Activated naive CD4-positive, alpha-beta T cell treated with Interleukin-2 at 50 U/mL for 16 hours (primary cell): ENCODE measurements at regions not wholly inside any gene's neighbourhood (a gene's known extent, or its start where the extent isn't known, plus 50 kb on each side); places are given as distances from the start of the nearest gene placed in this dataset.

ENCODE experiments used
- DNase-seq: peaks from one replicate; pipeline ENCODE4 v3.0.0-alpha.2; 2020

DNA sequence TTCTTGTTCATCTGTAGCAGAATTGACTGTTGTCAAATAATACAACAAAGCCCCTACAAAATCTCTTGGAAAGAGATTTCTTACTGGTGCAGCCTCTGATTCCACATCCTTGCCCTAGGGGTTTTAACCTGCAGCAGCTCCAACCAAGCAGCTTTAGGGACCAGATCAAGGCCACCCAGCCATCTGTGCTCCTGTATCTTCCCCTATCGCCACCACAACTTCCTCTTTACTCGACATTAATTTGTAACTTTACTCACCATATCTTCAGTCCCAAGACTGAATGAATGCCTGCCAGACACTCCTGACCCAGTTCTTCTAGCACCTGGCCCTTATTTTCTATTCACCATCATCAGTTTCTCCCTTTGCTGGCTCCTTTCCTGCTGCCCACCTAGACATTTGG lies 156.6 kb upstream of the IL12A start:
- no peak for DNase-seq

DNA sequence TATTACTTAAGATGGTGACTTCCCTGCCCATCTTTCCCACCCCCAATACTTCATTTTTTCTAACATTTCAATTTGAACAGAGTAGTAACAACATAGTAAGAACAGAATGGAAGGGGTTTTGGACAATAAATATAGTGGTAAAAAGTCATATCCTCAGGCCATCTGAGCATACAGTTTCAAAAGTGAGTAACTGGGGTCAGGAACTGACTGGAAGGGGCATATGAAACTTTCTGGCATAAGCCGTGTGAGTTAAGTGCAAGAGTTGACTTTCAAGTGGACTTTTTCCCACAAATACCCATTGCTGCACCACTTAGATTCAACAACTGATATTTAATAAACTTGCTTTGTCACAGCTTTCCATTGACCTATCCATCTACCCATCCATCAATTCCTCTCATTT lies 153.5 kb upstream of the IL12A start:
- no peak for DNase-seq

DNA sequence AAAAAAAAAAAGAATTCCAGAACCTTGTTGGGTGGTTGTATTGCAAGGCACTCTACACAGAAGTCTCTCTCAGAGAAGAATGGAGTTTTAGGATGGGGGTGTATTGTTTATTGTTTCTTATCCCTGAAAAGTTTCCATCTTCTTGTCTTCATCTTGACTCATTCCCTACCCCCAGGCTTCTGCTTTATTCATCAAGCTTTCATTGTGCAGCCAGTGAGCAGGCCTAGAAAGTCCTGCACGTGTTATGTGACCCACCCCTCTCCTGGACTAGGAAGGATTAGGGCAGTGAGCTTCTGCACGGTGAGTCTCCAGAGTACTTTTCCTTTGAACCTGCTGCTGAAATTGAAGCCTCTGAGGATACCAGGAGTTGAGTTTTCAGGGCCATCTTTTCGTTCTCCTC lies 150.9 kb upstream of the IL12A start:
- no peak for DNase-seq

DNA sequence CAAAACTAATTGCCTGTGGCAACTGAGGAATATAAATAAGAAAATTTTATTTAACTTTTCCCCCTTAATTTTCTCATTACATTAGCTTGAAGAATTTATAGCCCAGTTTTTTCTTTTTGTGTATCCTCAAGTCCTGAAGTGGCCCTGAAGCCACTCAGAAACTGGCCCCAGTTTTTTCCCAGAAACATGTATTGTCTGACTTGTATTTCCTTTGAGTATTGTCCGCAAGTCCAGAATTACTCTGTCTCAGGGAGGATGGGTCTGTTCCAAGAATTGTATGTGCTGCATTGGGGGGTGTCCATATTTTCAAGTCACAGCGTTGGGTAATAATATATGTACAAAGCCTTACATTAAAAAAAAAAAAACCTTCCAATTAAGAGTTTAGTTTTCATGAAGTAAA lies 149.7 kb upstream of the IL12A start:
- no peak for DNase-seq

DNA sequence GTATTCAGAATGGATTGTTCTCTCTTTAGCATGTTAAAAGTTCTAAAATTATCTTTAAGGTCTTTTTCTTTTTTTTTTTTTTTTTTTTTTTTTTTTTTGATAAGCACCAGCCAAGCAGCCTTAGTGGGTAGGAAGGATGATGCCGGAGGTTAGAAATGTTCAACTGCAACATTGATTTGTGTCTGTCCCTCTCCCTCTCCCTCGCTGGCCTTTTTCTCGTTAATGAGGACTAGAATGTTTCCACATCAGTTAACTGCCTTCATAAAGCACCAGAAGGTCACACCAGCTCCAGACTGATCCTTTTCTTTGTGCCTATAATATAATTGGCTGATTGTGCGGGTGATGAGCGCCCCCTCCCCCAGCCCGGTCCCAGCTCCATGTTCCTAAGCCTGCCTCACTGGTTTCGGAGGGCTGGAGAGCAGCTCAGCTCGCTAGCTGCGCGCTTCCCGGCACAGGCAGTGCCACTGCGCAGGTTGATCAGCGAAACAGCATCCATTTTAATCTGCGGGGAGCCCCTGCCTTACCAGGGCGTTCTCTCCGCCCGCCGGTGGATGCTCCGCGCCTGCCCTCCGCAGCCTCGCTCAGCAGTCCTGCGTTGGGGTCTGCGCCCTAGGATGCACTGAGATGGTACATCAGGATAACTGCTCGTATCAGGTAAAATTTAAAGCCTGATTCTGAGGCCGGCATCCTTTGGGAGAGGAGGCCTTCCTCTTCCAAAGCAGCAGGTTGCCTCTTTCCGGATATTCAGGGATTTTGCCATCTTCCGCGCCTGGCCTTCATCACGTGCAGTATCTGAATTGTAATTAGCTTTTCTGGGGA lies 148.9 kb upstream of the IL12A start, which contains the start of gene SCHIP1:
SCHIP1 (plus strand) TSS at position 301 of the 819 bp plus-strand sequence.
- DNase-seq = no peak

DNA sequence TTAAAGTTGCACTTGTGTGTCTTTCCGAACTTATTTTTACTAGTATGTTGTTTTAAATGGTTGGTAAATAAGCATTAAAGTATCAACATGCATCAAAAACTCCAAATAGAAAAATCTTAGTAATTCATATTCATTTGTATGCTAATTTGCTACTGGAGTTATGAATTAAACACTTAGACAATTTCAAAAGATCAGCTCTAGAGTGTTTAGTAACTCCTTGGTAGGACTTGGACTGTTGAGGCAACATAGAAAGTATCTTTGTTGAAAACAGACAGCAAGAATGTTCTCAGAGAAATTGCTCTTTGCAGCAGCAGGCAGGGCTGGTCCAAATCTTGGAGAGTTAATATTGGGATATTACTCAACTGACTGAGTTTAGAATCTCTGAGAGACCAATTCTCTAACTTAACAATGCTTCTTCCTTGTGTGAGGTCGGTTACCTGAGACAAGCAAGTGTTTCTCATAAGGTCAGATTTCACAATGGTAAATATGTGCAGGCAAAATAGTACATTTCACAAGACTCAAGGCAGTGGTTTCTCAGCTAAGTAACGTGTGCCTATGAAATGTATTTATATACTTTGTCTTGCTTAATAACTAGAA lies 147.8 kb upstream of the IL12A start:
- no peak for DNase-seq

DNA sequence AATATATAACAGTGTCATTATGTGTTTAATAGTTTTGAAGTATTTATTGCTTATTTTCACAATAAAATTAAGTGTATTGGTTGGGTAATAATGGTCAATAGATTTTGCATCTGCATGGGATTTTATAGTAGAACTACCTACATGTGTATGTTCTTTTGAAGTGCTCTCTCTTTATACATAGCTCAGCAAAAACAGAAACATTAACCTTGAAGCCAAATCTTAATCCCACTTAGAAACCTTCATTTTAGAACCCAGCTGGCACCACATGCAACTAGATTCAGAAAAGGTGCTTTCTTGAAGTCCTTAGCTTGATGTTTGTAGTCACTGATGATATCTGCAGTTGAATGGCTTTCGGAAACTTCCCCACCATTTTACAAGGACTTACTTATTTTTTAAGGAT lies 146.9 kb upstream of the IL12A start:
- DNase-seq = no peak

DNA sequence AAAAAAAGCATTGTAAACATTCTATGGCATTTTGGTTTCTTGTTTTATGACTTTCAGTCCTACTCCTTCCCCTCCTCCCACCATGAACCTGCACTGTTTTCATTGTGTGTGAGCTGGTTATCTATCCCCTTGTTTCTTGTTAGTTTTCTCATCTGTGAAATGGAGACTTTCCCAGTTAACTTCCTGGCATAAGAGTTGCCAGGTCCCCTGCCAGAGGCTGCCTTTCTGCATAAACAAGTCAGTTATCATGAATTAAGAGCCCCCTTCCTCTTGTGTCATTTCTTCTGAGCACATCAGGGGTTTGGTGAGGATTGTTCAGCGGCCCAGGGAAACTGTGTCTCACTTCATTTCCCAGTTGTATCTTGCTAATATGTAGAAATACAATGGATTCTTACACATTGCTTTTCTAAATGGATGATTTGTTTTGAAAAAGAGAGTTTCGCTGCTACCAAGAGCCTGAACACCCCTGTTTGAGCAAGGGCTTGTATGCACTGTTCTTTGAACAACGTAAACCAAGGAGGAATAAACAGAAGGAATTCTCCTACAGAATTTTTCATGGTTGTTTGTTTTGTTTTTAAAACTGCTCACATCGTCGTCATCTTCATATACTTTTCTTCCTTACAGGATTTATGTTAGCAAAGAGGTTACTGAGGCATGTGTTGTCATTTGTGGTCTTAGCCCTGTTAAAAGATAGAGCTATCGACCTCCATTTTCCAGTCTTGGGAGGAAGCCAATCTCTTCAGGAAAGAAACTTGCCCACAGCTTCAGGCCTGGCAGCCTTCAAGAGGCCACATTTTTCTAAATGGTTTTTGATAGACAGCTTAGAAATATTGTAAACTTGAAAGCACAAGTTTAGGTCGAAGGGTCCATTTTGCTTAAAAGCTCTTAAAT lies 144.6 kb upstream of the IL12A start:
- no peak for DNase-seq

DNA sequence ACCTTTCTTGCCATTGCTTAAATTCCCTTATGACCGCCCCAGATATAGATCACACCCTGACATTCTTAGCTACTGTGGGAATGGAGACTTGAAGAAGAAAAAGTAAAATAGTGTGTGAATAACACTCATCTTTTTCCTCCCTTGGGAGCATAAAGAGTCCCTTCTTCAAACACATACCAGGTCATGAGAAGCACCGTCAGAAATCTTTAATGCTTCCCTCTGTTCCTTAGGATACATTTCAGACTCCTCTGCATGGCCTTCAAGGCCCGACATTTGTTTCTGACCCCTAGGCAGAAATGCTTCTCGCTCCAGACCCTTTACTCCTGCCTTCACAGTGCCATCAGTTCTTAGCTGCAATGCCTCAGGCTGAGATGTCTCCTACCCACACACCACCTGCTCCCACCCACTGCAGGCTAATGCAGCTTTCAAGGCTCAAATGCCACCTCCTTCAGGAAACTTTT lies 143.8 kb upstream of the IL12A start:
- DNase-seq = no peak

DNA sequence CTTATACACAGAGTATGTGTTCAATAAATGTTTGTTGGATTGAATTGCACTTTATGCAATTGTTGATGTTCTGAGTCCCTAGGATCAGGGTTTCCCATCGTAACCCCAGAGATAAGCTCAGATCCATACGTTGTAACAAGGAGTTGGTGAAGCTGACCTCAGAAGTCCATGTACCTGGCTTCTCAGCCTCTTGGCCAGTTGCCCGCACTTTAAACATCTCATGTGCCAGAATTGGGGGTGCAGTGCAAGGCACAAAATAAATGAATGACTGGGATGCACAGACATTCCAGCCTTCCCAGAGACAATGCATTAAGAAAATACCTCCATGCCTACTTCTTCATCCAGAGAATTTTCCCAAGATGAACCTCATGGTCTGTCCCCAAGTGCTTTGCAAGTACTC lies 142.9 kb upstream of the IL12A start:
- no peak for DNase-seq

DNA sequence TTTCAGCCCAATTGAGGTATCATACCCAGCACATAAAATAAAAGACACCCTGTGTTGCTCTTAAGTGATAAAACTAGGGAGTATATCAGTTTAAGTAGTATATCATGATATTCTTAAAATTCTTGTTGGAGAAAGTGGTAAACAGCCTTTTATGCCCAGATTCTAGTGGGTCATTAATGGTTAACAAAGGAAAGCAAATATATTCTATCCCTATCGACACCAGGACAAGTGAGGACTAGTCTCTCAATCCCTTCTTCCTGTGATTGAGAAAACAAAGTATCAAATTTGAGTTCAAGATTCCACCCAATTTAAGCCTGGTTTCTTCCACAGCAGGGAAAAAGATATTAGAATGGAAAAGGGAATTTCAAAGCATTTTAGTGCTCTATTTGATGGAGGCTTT lies 142.4 kb upstream of the IL12A start:
- no peak for DNase-seq

DNA sequence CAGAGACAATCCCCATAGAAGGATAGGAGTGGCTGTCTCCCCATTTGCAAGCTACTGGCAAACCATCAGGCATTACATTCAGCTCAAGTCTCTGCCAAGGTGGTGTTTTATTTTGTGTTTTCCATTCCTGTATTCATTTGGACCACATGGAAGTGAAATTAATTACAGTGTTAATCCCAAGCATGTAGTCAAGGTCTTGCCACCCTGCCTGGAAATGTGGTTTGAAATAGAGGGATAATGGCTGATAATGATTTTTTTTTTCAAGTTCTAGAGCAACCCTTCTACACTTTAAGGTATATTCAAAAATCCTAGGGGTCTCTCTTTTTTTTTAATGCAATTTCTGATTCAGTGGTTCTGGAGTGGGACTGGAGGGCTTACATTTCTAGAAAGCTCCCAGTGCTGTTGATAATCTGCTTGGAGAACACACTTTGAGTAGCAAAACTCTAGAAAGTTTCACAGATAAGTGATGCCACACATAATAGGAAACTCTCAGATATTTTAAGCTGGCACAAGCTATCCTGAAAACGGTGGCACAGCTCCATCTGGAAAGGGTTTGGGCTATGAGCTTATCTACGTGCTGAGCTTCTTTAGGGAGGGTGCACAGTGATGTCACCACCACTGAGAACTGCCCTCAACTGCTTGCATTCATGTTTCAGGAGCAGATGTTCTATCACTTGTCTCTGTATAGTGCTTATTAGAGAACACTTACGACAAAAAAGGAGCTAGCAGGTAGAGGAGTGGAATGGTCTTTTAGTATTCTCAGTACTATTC lies 140.1 kb upstream of the IL12A start:
- no peak for DNase-seq

DNA sequence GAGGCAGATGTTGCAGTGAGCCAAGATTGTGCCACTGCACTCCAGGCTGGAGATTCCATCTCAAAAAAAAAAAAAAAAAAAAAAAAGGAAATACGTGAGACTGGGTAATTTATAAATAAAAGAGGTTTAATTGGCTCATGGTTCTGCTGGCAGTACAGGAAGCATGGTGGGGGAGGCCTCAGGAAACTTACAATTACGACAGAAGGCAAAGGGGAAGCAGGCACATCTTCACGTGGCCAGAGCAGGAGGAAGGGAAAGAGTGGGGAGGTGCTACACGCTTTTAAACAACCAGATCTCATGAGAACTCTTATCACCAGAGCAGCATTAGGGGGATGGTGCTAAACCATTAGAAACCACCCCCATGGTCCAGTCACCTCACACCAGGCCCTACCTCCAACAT lies 138.2 kb upstream of the IL12A start:
- DNase-seq = no peak

DNA sequence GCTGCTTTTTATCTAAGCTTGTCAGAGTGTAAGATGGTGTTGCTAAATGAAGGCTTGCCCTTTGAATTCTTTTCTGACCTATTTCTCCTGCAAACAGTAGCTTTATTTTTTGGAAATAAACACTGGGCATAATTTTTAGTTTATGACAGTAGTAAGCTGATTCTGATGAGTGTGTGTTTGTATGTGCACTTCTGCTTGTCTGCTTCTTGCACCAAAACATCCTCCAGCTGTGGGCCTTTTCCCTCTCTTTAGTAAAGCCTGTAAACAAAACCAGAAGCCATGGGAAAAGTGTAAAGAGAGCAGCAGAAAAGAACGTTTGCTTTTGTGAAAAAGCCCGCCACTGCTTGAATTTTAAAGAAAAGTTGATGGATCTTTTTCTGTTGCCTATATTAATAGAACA lies 136.4 kb upstream of the IL12A start:
- no peak for DNase-seq

DNA sequence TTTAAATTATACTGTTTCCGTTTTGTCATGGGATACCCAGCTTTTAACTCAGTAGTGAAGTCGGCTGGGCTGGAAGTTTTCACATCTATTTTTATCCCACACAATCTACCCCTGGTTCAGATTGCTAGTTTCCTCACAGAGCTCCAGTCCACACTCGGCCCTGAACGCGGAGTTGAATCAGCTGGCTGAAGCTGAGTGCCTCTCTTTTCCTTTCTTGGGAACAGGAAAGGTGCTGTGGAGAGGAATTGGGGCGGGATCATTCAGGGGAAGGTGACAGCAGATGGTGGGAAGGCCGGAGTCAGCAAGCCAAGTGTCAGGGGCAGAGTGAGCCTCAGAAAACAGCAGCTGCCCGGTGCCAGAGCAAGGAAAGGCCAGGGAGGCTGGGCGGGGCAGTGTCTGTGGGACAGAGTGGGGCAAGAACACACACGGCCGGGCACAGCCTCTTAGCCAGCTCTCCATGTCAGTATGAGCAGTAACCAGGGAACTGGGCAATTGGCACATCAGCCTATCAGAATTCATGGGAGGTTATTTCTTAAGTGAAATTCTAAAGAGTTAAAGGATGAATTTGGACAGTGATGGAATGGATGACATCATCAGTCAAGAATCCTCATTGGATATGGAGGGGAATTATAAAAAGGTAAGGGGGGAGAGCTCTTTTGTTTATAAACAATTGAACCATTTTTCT lies 135.7 kb upstream of the IL12A start:
- no peak for DNase-seq

DNA sequence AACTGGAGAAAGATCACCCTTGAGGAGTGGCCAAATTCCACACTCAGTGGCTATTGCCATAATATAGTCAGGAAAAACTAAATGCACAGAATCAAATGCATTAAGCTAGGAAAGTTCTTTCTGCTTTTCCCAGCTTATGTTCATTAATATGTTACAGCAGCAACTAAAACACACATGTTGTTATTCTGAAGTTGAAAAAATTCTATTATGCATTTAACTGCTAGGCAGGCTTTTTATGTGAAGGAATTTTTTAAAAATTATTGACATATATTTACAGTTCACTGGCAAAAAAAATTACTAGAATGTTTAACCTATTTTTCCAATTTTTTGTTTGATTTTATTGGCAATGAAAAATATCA lies 135.2 kb upstream of the IL12A start:
- DNase-seq = no peak

DNA sequence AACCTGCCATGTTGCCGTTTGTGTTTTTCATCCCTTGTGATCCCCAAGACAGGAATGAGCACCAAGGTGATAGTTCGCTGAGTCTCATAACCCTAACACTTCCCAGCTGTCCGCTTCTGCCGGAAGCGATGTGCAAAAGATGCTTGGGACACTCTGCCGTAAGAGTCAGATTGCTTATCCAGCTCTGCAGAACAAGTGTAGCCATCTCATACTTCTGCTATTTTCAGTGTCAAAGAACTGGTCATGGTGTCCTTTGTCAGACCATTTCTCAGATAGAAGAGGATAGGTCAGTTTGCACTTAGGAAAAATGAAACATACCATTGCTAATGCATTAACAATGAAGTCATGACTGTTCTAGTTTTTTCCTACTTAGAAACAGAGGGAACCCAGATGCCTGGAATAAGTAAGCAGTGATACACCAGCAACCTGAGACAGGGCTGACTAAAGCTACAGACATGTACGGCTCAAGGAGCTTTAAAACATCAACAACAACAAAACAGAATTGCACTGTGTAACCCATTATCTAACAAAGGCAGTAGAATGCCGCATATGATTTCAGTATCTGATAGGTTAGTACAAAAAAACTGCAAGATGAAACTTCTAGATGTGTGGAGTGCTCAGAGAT lies 134.0 kb upstream of the IL12A start:
- DNase-seq = no peak

DNA sequence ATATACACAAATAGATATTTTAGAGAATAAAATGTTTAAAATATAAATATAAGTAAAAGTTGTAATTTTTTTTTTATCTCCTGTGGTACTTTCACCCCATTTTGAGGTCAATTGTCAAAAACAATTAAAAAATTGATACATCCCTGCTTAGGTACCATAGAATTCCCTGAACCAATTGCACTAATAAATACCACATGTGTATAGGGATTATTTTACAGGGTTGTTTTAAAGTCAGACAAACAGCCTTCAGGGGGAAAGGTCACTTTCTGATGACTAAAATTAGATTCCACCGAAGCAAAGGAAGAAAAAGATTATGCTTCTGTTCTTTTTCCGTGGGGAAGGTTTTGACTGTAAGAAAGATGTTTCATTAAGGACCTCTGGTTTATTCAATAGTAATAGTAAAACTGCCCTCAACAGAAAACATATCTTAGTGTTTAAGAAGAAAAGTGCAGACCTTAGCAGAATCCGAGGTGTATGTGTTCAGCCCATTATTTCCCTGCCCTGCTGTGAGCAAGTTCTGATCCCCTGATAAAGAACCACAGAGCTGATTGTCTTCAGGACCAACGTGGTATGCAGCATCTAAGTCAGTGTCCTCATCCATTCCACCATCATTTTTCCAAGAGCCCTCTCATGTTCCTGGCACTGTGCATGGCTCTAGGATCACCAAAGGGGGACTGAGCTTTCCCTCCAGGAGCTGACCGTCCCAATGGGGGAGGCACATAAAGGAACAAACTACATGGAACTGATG lies 132.9 kb upstream of the IL12A start:
- no peak for DNase-seq

DNA sequence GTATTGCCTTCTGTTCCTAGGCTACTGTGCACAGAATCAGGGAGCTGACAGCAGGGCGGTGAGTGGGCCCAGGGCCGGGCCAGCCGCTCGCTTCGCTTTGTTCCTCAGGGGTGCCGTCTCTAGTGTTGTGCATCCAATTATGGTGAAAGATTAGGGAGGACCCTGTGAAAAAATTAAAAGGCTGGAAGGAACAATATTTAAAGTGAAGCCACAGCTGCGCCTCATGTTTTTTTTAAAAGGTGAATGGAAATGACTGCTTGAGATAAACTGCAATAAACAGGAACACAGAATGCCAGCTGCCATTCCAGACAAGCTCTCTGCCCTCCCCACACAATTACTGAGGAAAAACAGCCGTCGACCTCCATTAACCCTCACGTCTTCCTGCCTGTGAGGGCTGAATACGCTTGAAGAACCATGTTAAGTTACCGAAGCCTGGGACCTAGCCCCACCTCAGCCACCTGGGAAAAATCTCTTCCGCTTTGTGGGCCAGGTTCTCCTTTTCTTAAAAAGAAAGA lies 132.0 kb upstream of the IL12A start:
- no peak for DNase-seq

DNA sequence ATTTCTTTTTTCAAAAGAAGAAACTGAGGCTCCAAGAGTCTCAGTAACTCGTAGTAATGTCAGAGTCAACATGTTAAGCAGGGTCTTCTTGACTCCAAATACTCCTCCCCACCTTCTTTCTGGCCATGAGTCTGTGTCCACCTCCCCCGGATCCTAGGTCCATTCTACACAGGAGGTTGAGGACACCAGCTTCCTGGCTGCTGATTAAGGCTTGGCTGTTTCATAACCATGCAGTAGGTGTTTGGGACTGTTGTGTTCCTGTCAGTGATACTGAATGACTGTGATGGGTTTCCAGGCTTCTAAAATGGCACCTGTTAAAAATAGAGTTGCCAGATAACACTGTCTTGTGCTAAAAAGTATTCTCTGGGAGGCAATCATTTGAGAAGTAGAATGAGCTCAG lies 130.8 kb upstream of the IL12A start:
- DNase-seq = no peak

DNA sequence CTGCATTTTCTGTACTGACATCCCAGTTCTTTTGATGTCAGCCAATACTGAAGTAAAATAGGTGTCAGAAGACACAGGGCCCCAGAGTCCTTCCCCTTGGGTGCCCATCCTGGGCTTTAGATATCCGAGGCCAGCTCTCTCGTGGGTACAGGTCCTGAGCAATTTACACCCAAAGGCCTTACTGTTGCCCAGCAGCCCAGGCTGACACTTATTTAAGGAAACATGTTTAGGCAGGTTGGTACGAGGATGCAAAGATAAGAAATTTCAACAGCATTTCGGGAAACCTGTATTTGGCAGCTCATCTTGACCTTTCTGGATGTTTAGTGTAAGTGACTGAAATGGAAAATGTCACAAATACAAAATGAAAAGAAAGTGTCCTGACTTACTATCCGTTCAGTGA lies 130.0 kb upstream of the IL12A start:
- no peak for DNase-seq
